Fibroblast of skin of left quadriceps (primary cell): ENCODE measurements at regions not wholly inside any gene's neighbourhood (a gene's known extent, or its start where the extent isn't known, plus 50 kb on each side); places are given as distances from the start of the nearest gene placed in this dataset.
"Not testable (repeated sequence)": the region's sequence is repeated elsewhere in the genome, so short reads cannot be mapped to it uniquely, and the experiment has no call there.

Experiments
- DNase-seq, 2 experiments: peaks; one replicate each; pipeline ENCODE4 v3.0.0-alpha.2; 2013; ENCODE audit warnings: low read depth in 2 of 2

DNA sequence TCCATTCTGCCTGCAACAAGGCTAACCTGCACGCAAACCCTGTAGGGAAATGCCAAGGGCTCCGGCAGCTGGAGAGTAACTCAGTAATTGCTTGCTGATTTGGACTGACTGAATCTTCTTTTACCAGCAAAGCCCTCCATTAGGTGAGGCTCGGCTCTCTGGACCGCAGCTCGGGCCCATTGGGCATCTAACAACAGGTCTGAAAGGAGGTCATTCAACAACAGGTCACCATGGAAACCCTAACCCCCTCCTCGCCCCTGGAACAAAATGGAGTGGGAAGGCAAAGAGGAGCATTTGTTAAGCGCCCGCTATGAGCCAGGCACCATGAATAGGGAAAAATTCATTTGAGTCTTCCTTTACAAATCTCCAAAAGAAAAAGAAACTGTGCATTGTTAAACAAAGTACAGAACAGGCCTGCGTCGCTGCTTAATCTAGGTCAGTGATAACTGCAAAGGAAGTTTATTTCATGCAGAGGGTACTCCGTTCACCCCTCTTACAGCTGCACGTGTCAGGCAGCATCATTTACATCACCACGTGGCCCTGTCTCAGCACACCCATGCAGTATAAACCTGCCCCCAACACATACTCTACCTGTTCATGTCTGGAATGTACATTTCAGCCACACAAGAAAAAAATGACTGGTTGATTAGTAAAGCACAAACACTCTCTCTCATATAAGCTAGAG, 248.8 kb upstream of the NEBL start:
- DNase-seq, result no peak

DNA sequence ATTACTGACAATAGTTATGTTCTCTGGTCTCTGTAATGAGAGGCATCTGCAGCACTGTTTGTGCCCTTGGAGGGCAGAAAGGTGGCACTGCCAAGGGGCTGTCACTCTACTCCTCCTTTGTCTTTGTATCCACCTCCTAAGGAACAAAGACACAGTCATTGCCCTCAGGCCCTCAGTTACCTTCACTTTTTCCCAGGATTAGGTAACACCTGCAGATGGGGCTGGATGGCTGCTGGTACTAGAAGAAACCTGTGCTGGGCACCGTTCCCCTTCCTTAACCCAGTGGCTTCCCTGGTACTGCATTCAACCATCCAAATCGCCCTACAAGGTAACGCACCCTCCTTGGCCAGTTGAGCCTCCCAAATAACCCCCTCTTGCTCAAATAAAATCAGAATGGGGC, 246.9 kb upstream of the NEBL start:
- DNase-seq, result no peak

DNA sequence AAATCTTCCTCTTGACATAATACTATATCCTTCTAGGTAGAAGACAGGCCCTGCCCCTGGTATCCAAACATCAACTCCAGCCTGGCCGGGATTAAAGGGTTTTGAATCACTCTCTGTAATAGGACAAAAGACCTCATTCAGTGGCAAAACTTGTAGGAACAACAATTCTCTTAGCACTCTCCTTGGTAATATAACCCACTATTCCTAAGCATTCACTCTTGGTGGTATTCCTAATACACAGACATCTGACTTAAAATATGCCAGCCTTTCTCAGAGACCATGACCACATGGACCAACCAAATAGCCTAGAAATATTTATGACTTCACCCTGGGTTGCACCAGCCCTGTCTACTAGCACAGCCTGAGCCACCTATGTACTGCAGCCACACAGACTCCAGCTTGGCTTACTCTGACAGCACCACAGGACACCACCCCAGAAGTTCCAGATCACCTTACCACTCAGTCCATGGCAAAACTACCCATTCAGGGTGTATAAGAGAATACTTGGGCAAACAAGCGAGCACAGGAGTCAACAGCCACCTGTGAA, 244.9 kb upstream of the NEBL start:
- DNase-seq, result no peak

DNA sequence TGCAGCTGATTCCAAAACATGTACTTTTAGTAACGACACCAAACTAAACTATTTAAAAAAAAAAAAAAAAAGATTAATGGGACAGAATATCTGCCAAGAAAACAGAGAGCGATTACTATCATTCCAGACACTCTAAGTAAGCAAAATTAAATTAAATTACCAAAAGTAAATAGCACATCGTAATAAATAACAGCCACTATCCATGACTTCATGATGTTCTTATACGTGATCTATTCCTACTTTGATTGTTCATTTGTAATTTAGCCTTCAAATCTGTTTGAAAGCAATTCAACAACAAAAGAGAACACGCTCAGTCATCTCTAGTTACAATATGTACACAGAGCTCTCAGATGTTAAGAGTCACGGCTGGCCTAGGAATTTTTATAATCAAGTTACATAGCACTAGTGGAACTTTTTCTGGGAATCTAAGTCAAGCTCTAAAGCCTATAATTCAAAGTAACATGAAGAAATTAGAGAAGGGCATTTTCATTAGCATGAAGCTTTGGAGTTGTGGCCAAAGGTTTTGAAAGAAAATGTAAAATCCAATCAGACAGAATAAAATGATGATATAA, 241.7 kb upstream of the NEBL start:
- DNase-seq, result no peak

DNA sequence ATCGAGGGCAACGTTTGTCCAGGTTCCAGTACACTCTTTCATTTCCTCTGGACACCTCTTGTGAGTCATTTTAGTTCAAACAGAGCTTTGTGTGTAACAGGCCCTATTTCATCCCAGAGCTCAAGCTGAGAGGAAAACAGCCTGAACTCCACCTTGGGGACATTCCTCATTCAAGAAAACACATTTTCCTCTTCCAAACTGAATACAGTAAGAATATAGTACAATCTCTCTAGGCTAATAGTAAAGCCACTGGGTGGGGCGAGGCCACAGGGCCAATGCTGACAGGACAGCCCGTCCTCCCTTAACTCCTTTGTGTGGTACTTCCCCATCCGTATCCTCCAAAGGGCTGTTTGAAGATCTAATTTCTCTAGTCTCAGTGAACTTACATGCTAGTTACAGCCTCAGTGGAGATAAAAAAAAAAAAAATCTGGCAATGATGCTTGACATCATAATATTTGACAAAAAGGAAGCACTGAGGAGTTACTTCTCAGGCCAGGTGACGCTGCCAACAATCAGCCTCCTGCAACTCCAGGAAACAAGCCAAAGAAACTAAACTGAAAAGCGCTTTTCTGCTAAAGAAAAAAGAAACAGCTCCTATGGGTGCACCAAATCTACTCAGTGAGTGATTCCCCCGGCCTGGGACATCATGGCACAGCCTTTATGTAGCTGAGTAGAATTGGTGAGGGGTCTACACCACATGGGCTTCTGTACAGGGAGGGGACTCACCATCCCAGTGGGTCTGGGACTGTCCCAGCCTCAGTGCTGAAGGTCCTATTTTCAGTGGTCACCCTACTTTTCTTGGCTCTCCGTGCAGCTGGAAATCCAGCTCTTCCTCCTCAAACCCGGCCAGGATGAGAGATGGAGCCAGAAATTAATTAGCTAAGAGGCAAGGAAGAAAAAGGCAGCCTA, 238.2 kb upstream of the NEBL start:
- DNase-seq, result no peak

DNA sequence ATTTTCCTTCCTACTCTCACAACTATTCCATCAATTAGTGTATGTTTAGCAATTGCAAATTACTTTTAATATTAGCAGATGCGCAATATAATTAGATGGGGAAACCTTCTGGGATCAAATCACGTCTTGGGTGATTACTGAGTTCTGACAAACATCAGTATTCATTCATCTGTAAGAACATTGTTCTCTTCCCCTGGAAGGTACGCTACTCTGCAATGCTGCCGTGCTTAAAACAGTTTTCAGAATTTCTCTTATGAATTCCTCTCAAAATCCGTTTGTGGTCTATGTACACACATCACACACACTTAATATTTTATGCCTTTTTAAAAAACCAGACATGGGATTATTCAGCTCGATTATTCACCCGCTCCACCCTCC, 237.5 kb upstream of the NEBL start:
- DNase-seq, result no peak

DNA sequence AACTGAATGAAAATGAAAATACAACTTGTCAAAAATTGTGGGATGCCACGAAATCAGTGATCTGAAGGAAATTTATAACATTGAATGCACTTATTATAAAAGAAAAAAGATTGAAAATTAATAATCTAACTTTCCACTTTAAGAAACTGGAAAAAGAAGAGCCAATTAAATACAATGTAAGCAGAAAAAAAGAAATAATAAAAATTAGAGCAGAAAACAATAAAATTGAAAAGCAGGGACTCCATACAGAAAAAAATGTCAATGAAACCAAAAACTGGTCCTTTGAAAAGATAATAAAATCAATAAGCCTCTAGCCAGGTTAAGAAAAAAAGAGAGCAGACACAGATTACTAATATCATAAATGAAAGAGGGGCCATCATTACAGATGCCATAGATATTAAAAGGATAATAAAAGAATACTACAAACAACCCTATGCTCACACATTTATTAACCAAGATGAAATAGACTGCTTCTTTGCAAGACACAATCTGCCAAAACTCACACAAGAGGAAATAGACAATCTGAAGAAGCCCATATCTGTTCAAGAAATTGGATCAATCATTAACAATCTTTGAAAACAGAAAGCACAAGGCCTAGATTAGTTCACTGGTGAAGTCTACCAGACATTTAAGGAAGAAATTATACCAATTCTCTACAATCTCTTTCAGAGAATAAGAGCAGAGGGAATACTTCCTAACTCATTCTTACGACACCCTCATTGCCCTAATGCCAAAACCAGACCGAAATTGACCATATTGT, 233.8 kb upstream of the NEBL start:
- no peak for DNase-seq

DNA sequence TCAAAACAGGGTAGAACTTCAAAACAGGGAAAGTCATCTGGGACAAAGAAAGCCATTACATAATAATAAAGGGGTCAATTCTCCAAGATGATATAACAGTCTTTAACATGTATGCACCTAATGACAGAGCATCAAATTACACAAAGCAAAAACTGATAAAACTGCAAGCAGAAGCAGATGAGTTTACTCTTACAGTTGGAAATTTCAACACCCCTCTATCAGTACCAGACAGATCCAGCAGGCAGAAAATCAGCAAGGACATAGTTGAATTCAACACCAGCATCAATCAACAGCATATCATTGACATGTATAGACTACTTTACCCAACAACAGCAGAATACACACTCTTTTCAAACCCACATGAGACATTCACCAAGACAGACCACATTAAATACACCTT, 233.0 kb upstream of the NEBL start:
- DNase-seq, result no peak

DNA sequence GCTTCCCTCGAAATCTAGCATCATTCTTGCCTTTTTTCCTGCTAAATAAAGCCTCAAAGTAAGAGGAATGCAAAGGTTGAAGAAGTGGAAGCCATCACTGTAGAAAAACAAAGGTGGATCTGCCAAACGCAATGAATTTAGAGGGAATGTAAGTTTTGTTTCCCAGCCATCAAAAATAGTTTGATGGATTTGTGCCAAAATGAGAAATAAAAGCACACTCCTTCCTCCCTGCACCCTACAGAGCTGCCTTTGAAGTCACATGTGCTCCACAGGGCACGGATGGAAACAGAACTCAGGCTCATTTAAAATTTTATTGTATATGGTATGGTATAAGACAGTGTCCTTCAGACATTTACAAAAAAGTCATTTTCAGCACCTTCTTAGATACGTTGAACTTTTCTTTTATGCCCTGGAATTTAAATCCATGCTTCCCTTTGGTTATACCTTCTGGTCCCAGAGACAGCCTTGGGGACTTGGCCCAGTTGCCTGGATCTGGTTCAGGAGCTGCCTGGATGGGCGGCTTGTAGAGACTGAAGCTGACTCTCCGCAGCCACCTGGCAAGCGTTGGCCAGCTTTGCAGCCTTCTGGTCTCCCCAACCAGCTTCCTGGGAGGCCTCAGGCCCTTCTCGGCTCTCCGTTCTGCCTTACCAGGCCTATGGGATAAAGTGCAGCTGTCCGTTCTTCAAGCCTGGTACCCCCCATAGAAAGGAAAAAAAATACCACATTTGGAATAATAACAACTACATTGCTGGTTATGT, 228.5 kb upstream of the NEBL start:
- DNase-seq, result no peak

DNA sequence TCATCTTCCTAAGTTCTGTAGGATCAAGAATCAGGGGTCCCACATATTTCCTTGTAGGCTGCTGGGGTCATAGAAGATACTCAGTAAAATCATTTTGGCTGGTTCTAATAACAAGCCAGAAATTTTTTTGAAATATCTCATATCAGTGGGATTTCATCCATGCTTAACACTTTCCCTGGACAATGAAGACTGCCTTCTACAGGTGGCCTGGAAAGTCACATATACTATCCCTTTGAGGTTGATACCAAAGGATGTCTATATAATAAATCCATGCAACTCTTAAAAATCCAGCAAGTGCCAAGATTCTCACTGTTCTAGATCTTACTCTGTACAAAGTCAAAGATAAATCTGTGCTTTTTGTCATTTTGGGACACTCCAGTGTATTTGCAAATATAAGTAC, 225.8 kb upstream of the NEBL start:
- no peak for DNase-seq

DNA sequence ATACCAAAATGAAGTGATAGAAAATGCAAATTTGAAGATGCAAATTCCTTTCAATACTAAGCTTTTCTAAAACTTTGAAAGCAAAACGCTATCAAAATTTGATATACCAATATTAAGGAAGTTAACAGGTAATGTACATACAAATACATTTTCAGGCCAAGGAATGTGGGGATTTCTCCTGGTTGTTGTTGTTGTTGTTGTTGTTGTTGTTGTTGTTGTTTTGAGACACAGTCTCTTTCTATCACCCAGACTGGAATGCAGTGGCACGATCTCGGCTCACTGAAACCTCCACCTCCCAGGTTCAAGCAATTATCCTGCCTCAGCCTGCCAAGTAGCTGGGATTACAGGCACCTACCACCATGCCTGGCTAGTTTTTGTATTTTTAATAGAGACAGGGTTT, 224.7 kb upstream of the NEBL start:
- DNase-seq, result not testable (repeated sequence)

DNA sequence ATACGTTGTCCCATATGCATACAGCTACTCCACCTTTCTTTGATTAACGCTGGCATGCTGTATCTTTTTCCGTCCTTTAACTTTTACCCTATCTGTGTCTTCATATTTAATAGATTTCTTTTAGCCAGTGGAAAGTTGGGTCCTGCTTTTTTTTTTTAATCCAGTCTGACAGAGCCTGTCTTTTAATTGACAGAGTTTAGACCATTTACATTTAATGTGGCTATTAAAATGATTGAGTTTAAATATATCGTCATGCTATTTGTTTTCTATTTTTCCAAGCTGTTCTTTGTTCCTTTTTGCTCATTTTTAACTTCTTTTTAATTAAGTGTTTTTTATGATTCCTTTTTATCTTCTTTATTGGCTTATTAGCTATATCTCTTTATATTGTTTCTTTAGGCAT, 217.6 kb upstream of the NEBL start:
- no peak for DNase-seq

DNA sequence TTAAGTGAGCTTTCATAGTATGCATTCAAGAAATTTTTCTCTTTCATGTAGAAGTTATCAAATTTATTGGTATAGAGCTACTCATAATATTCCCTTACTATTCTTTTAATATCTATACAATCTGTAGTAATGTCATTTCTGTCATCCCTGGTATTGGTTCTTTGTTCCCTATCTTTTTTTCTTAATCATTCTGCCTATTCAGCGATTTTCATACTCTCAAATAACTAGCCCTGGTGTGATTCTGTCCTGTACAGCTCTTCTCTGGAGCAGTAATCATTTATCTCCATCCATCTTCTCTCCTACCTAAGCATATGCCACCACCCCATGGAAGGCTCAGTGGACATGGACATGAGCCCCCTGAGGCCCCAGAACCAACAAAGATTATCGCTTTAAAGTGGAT, 213.2 kb upstream of the NEBL start:
- no peak for DNase-seq

DNA sequence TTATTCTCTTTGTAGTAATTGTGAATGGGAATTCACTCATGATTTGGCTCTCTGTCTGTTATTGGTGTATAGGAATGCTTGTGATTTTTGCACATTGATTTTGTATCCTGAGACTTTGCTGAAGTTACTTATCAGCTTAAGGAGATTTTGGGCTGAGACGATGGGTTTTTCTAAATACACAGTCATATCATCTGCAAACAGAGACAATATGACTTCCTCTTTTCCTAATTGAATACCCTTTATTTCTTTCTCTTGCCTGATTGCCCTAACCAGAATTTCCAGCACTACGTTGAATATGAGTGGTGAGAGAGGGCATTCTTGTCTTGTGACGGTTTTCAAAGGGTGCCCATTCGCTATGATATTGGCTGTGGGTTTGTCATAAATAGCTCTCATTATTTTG, 209.8 kb upstream of the NEBL start:
- not testable (repeated sequence) for DNase-seq

DNA sequence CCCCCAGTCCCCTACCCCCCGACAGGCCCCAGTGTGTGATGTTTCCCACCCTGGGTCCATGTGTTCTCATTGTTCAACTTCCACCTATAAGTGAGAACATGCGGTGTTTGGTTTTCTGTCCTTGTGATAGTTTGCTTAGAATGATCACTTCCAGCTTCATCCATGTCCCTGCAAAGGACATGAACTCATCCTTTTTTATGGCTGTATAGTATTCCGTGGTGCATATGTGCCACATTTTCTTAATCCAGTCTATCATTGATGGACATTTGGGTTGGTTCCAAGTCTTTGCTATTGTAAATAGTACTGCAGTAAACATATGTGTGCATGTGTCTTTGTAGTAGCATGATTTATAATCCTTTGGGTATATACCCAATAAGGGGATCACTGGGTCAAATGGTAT, 208.2 kb upstream of the NEBL start:
- not testable (repeated sequence) for DNase-seq

DNA sequence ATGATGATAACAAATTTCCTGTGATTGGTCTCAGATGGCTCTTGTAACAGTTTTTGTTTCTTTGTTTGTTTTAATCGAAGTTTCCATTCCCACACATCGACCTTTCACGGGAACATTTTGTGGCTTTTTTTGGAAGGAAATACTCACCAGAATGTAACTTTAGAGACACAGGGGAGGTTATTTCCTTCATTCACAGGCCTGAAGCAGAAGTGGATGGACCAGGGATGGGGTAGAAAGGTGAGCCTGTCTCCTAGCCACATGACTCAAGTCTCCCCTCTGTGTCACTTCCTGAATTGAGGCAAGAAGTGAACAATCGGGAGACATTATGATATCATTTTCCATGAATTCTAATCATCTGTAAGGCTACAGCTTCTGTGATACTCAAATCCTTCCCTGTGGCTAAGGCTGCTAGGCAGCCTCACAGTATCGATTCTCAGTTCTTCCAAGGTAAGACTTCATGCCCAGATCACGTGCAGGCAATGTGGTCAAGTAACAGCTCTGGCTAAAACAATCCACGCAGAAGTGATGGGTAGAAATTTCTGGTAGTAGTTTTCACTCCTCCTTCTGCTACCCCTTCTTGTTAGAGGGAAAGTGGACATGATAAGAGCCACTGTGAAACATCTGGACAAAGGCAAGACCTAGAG, 203.9 kb upstream of the NEBL start:
- DNase-seq, result no peak

DNA sequence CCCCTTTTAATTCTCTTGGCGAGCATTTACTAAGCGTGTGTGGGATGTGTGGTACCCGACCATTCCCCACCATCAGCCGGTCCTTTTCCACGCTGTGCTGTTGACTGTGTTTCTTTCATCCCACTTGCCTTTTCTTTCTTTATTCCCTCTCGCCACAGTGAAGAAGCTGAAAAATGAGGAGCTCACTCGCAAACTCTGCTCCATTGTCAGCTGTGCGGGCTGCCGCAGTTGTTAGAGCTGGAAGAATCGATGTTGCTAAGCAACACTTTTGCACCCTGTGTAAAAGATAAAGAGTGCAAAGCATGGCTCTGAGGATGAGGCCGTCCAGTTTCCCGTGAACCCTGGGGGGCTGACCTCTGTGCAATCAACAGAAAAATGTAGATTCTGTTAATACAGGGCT, 203.1 kb upstream of the NEBL start:
- DNase-seq, result no peak

DNA sequence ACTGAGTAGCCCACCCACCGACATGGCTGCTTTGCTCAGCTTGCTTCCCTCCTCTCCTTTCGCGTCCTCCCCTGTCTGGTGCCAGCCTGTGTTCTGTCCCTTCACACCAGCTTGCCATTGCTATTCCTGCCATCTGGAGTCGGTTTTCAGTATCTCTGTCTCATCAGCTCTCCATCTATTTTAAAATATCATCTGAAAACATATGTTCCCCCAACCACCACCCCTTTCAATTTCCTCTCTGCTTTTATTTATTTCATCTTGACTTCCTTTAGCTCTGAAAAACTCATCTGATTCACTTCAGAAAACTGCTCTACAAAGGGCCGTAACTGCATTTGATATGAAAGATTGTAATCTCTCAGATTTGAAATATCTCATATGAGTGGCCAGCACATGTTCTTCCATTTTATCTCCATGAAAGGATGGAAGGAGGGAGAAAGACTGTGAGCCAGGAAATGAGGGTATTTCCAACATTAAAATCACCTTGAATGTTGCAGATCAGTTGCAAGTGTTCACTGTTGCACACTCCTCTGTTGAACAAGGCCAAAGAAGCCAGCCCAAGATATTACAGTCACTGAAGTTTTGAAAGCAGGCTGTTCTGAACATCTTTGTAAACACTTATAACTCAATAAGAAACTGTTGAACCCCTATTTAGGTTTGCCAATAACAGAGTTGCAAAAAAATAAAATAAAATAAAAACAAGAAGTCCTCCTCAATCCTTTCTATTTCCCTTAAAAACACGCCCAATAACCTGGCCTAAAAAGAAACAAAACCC, 202.4 kb upstream of the NEBL start:
- DNase-seq, result no peak

DNA sequence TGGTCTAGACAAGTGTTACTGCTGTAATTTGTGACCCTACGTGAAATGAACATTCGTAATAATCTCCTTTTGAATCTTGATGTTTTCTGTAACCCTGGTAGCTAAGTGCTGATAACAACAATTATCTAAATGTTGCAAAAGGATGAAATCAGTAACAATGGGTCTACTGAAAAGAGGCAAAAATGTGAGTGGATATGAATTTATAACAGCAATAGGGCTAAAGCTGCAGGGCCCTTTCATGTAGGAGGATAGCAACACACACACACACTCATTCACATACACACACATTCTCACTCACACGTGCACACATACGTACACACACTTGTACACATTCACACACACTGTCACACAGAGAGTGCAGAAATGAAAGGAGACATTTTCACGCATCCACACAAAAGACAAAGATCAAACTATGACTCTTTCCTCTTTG, 200.8 kb upstream of the NEBL start:
- no peak for DNase-seq

DNA sequence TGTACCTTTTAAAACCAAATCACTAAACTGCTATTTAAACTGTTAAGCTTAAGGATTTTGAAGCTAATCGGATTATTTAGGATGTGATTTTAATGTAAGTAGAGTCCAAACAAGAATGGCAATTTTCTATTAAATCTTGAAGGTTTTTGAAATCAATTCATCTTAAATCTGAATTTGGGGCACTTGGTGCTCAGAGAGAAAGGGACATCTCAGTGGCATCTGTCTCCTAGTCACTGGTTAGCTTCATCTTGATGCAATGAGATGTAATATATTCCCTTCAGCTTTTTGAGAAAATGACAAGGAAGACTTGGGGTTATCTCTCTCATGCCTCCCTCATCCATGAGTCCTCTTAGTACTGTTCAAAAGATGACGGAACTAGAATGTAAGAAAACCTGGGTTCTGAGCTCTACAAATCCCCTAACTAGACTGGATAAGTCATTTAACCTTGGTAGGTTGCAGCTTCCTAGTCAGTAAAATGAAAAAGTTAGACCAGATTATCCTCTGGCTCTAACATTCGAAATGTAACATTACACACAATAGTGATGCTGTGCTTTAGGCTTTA, 198.5 kb upstream of the NEBL start:
- DNase-seq, result no peak
